Hepatocyte (in vitro differentiated cells): ENCODE measurements at regions not wholly inside any gene's neighbourhood (a gene's known extent, or its start where the extent isn't known, plus 50 kb on each side); places are given as distances from the start of the nearest gene placed in this dataset.

ENCODE experiments used
- DNase-seq: peaks from one replicate; pipeline ENCODE4 v3.0.0-alpha.2; 2016; ENCODE audit warnings: low spot score
- H2AFZ ChIP-seq: fragments of 200-600 bp; sonication (generic); 2 replicates; pipeline ENCODE4 v1.6.0; 2016; ENCODE audit warnings: antibody characterized with exemption, mild to moderate bottlenecking
- H3K27ac ChIP-seq: fragments of 200-600 bp; sonication (generic); 2 replicates; pipeline ENCODE4 v1.5.1; 2016; ENCODE audit warnings: mild to moderate bottlenecking
- H3K27me3 ChIP-seq: fragments of 200-600 bp; sonication (generic); 2 replicates; pipeline ENCODE4 v1.6.1; 2016
- H3K36me3 ChIP-seq: fragments of 200-600 bp; sonication (generic); replicated peaks from 2 replicates; pipeline ENCODE4 v1.5.1; 2016; ENCODE audit warnings: low read depth; ENCODE audit not compliant: insufficient read depth
- H3K4me1 ChIP-seq: fragments of 200-600 bp; sonication (generic); 2 replicates; pipeline ENCODE4 v1.5.1; 2016; ENCODE audit warnings: mild to moderate bottlenecking, moderate library complexity; ENCODE audit not compliant: insufficient read depth
- H3K4me2 ChIP-seq: fragments of 200-600 bp; sonication (generic); 2 replicates; pipeline ENCODE4 v1.6.0; 2016
- H3K4me3 ChIP-seq: fragments of 200-600 bp; sonication (generic); 2 replicates; pipeline ENCODE4 v1.5.1; 2016; ENCODE audit warnings: mild to moderate bottlenecking
- H3K79me2 ChIP-seq: fragments of 200-600 bp; sonication (generic); 2 replicates; pipeline ENCODE4 v1.6.0; 2017; ENCODE audit warnings: mild to moderate bottlenecking
- H3K9me2 ChIP-seq: fragments of 200-600 bp; sonication (generic); replicated peaks from 2 replicates; pipeline ENCODE4 v1.6.0; 2017; ENCODE audit warnings: mild to moderate bottlenecking; ENCODE audit not compliant: insufficient read depth
- H3K9me3 ChIP-seq: fragments of 200-600 bp; sonication (generic); 2 replicates; pipeline ENCODE4 v1.5.1; 2016; ENCODE audit warnings: low read depth, mild to moderate bottlenecking
- H4K20me1 ChIP-seq: fragments of 200-600 bp; sonication (generic); 2 replicates; pipeline ENCODE4 v1.6.0; 2016; ENCODE audit warnings: mild to moderate bottlenecking; ENCODE audit not compliant: insufficient read depth, poor library complexity, severe bottlenecking
- CTCF ChIP-seq: fragments of 200-600 bp; sonication (generic); IDR thresholded peaks from 2 replicates; pipeline ENCODE4 v1.5.1; 2016; ENCODE audit warnings: antibody characterized with exemption, mild to moderate bottlenecking; ENCODE audit not compliant: poor library complexity
- EZH2 ChIP-seq: fragments of 200-600 bp; sonication (generic); IDR thresholded peaks from 2 replicates; pipeline ENCODE4 v1.6.1; 2016; ENCODE audit warnings: antibody characterized with exemption, mild to moderate bottlenecking, borderline replicate concordance
- EZH2phosphoT487 ChIP-seq: fragments of 200-600 bp; sonication (generic); IDR thresholded peaks from one replicate; pipeline ENCODE4 v1.6.1; 2018; ENCODE audit warnings: antibody characterized with exemption, mild to moderate bottlenecking, low read depth, moderate library complexity; ENCODE audit not compliant: unreplicated experiment, severe bottlenecking
- WGBS: methylation state at CpG from one replicate; pipeline ENCODE4 v1.1.6; 2016; ENCODE audit warnings: low lambda C conversion rate; ENCODE audit errors: missing lambda C conversion rate; 5-methylcytosine and 5-hydroxymethylcytosine counted together

- no peaks in the 10 kb centered on the region for H4K20me1 ChIP-seq
- H2AFZ ChIP-seq = no peak overlapping the region
- WGBS = 91% methylated on average over 2 of the region's 2 CpGs
- no peaks in the 10 kb centered on the region for H3K36me3 ChIP-seq
- H3K27me3 ChIP-seq = no peaks in the 10 kb centered on the region
- no peaks in the 10 kb centered on the region for H3K4me1 ChIP-seq
- H3K4me3 ChIP-seq = no peak overlapping the region
- no peak overlapping the region for H3K27ac ChIP-seq
- H3K9me3 ChIP-seq = no peaks in the 10 kb centered on the region
- TF ChIP-seq EZH2 (no peak), EZH2phosphoT487 (no peak), CTCF (no peak)
- no peak overlapping the region for H3K4me2 ChIP-seq
- H3K9me2 ChIP-seq = no peaks in the 10 kb centered on the region
- no peak for DNase-seq
- no peaks in the 10 kb centered on the region for H3K79me2 ChIP-seq
These were observed 438.1 kb upstream of the ARPP21 start for GRCh38 chr3:35201211-35201610.

GRCh38 chr3:35215525-35216500, 423.5 kb upstream of the ARPP21 start:
- Histone ChIP-seq H3K4me2 (no peak overlapping the region), H3K4me3 (no peak overlapping the region), H3K4me1 (no peaks in the 10 kb centered on the region), H3K27me3 (no peaks in the 10 kb centered on the region), H3K9me2 (peaks cover under 1% of the 10 kb centered on the region), H4K20me1 (no peaks in the 10 kb centered on the region), H3K36me3 (no peaks in the 10 kb centered on the region), H2AFZ (no peak overlapping the region), H3K79me2 (no peaks in the 10 kb centered on the region), H3K9me3 (no peaks in the 10 kb centered on the region), H3K27ac (no peak overlapping the region)
- TF ChIP-seq EZH2 (no peak), EZH2phosphoT487 (no peak), CTCF (no peak)
- no peak for DNase-seq
- WGBS = 93% methylated on average over 31 of the region's 31 CpGs

- 95% methylated on average over 18 of the region's 18 CpGs for WGBS
- H2AFZ ChIP-seq = no peak overlapping the region
- H4K20me1 ChIP-seq = no peaks in the 10 kb centered on the region
- no peak overlapping the region for H3K4me3 ChIP-seq
- H3K4me1 ChIP-seq = no peaks in the 10 kb centered on the region
- no peaks in the 10 kb centered on the region for H3K27me3 ChIP-seq
- H3K36me3 ChIP-seq = no peaks in the 10 kb centered on the region
- peaks cover 4% of the 10 kb centered on the region for H3K9me2 ChIP-seq
- no peak for DNase-seq
- H3K27ac ChIP-seq = no peak overlapping the region
- TF ChIP-seq EZH2 = no peak
- TF ChIP-seq EZH2phosphoT487 = no peak
- no peak for TF ChIP-seq CTCF
- H3K79me2 ChIP-seq = no peaks in the 10 kb centered on the region
- no peak overlapping the region for H3K4me2 ChIP-seq
- H3K9me3 ChIP-seq = no peaks in the 10 kb centered on the region
These were observed 422.6 kb upstream of the ARPP21 start for GRCh38 chr3:35216501-35217266.
